Bone marrow (tissue), 2 donors: ENCODE measurements at regions not wholly inside any gene's neighbourhood (a gene's known extent, or its start where the extent isn't known, plus 50 kb on each side); places are given as distances from the start of the nearest gene placed in this dataset.
"Not testable (repeated sequence)": the region's sequence is repeated elsewhere in the genome, so short reads cannot be mapped to it uniquely, and the experiment has no call there.

Experiments used
- DNase-seq, 2 donors: peaks; one replicate each; lab custom pipeline; 2025; lab: John Stamatoyannopoulos, UW

DNA sequence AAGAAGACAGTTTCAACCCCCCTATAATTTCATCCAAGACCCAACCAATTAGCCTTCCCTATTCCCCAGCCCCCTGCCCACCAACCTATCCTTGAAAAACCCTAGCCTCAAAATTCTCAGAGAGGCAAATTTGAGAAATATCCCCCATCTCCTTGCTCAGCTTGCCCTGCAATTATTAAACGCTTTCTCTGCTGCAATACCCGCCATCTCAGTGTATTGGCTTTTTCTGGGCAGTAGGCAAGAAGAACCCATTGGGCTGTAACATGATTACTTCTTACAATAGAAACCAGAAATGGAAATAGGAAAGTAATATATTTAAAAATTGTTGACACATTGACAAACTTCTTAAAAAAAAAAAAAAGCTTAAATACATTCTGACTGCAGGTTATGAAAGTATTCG, 140.6 kb upstream of the CCDC150 start:
- DNase-seq, result no peak

DNA sequence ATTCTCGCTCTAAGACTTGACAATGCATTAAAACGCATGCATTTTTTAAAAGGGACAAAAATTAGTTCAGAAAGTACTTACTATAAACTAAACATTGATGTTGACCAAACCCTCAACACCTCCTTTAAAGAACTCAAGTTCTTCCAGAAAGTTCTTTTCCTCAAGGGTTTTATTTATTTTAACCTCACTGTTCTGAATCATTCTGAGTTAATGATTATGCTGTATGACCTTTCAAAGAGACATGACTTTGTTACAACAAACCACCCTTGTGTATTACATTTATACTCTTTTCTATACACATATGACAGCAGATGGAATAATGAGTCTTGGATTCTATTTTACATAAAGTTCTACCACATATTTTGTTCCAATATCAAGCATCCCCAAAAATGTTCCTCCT, 139.8 kb upstream of the CCDC150 start:
- DNase-seq, result no peak

DNA sequence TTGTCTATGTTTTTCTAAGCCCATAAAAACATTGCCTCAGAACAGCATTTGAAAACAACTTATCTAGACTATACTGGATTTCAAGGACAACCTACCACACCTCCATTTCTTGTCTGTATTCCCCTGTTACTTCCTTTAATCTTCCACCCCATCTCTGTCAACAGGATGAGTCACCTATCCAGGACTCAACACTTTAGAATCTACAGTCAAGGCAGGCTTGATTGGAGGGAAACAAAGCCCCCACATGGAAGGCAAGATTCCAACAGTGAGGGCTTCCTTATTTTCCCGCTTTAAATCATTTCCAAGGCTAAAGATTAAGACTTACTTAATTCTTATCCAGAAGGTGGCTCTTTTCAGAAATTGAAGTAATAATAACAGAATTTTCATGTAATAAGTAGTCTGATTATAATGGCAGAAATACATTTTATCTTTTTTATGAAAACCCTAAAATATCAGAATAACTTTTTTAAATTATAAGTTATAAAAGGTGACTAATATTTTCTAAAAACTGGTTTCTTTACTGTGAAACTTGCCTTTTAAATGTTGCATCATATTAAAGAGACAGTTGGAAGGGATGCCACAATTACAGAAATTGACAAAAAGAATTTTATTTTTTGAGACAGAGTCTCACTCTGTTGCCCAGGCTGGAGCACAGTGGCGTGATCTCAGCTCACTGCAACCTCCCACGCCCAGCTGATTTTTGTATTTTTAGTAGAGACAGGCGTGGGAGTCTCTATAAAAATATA, 138.7 kb upstream of the CCDC150 start:
- no peak for DNase-seq

DNA sequence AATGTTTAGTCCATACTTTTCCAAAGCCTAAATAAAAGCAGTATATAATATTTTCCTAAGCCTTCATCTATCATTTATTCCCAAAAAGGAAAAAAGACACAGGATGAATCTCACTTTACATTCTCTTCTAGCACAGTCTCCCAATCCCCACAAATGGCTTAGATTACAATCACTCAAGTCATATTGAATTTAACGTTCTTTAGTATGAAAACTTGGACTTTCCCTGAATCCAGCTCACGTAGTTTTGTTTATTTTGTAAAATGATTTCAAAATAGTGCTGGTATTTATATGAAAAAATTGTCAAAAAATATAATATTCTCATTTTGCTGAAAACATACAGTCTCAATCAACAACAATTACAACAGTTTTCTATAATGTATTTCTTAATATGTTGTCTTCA, 137.7 kb upstream of the CCDC150 start:
- DNase-seq, result no peak

DNA sequence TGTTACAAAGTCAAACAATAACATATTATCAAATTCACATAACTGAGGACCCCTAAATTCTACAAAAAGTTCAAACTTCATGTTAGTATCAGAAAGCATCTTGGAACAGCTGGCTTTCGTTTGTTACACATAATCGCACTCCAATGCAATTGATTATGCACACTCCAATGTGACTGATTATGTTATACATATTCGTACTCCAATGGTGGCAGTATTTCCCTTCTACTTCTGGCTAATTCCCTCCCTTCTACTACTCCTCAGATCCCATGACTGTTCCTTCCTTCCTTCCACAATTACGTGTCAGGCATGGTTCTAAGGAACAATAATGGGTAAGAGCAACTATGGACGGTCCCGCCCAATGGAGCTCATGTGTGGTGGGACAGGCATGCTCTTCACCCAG, 137.1 kb upstream of the CCDC150 start:
- DNase-seq, result no peak

DNA sequence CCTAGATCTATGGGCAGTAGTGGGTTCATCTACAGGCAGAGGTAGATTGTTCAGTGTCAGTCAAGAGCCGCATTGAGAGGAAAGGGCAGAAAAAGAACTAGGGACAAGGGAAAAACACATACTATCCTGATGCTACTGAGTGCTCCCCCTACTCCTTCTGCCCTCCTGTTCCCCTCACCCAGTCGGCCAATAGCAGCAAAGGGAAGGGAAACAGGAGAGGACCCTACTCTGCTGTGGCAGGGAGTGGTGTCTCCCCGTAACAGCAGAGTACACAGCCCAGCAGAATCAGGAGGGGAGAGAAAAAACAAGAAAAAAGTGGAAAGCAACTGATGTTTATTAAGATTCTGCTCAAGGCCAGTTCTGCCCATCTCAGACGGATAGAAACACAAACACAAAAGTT, 136.1 kb upstream of the CCDC150 start:
- no peak for DNase-seq

DNA sequence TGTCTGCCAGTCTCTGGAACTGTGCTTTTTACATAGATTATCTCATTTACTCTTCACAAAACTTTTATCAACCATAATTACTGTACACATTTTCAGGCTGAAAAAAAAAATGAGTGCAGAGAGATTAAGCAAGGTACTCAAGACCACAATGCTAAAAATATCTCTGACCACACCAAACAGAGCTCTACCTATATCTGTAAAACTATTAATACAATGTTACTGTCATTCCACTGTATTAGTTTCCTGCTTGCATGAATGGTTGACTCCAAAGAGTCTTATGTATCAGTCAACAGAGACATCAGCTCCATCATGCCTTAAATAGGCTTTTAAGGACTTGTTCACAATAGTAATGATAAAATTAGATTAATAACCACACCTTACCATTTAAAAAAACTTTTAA, 134.7 kb upstream of the CCDC150 start:
- DNase-seq, result no peak

DNA sequence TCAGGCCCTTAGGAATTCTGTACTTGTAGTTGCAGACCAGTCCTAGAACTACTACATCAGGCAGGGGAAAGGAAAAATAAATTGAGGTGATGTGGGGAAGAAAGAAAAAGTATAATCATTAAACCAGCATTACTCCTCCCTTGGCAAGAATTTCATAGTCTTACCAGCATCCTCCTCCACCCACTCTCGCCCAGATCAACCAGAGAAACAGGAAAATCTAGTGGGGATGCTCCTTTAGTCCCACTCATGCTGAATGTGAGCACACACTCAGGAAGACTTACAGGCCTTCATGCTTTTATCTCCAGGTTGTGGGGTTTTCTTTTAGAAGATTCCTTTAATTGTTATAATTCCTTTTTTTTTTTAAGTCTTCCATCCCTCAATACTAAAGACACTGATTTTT, 129.3 kb upstream of the CCDC150 start:
- DNase-seq, result no peak

DNA sequence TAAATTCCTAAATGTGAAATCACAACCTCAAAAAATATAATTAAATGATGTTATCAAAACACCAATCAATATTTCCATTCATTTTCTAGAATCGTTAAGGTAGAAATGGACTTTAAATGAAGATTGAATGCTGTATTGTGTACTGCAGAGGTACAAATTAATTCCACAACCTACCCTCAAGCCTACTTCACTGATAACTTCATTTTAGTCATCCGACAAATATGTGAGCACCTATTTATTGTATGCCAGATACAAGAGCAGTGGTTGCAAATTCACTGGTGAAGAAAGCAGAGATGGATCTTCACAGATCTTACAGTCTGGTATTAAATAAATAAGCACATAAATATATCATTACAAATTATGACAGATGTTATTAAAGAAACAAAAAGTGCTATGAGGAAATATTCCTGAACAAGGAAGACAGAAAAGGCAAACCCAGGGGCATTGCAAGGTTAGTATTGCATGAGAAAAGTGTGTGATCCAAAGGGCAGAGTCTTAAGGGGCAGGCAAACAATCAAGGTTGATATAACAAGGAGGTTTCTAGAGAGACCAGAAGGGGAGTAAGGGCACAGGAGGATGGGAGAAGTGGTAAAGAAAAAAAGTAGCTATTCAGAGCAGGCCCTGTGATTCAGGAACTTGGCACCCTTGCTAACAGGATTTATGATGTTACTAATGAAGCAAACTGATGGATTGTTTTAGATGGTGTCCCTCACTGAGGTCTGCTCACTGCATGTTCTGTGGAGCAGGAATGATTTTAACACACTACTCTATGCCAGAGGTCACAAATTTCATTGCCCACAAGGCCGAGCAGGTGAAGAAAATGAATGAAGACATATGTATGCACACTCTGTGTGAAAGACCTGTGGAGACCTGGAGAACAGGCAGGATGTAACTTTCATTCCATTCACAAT, 128.0 kb upstream of the CCDC150 start:
- DNase-seq, result no peak

DNA sequence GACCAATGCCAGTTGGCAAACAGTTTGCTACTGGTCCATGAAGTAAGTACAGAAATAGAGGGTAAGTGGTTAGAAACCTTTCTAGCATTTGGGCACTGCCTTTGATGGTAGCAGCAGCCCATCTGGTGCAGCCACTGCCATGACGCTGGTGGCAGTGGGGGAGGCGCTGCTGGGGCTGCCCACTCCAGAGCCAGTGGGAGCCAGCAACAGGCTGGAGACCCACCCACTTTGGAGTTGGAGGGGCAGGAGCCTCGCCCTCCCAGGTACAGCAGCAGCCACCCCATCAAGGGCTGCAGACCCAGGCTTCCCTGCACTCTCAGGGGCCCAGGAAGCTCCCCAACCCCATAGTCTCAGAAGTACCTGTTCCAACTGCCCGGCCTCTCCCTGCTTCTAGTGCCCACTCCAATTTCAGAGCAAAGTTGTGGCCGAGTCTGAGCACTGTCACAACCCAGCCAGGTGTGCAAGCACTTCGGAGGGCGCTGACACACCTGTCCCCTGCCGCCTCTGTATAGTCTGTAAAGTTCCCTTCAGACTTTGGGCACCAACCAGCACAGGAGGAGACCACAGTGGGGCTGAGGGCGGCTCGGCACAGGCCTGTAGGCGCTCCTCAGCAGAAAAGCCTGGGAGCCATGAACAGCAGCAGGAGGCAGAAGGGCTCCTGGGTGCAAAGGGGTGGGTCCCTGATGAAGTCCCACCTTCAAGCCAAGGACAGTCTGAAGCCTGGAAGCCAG, 125.6 kb upstream of the CCDC150 start:
- DNase-seq, result no peak

DNA sequence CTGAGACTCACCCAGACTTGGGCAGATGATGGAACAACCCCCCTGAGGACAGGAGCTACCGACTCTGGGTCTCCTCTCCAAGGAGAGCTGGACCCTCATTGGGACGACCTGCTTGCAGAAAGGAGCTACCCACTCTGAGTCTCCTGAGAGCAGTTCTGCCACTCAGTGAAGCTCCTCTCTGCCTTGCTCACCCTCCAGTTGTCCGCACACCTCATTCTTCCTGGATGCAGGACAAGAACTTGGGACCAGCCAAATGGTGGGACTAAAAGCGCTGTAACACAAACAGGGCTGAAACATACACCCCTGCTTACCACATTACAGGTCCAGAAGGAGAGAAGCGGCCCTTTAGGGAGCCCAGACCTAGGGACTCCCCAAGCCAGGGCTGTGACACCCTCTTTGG, 124.9 kb upstream of the CCDC150 start:
- no peak for DNase-seq

DNA sequence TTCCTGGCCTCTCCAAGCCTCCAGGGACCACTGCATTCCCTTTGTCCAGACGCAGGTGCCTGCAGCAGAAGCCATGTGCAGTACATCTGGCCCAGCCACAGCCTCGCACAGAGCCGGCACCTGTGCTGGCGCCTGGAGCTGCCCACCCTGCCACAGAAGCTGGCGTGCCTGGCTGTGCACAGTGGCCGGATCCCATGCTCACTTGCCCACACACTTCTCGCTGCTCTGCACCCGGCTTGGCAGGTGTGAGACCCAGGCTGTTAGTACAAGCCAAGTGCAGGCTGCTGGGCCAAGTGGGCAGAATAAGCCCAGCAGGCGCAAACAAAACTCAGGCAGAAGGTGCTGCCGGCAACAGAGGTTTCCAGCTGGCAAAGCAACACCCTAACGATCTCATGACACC, 124.5 kb upstream of the CCDC150 start:
- DNase-seq, result no peak

DNA sequence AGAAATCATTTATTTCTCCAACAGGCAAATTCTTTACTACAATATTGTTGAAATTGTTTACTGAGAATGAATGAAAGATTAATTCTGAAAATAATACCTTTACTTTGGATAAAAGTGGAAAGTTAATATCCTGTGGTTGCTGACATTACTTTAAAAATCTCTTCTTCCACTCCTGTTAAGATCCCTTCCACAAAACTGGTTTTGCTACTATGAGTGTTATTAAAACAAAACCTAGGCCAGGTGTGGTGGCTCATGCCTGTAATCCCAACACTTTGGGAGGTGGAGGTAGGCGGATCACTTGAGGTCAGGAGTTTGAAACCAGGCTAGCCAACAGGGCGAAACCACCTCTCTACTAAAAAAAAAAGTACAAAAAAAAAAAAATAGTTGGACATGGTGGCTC, 123.9 kb upstream of the CCDC150 start:
- no peak for DNase-seq

DNA sequence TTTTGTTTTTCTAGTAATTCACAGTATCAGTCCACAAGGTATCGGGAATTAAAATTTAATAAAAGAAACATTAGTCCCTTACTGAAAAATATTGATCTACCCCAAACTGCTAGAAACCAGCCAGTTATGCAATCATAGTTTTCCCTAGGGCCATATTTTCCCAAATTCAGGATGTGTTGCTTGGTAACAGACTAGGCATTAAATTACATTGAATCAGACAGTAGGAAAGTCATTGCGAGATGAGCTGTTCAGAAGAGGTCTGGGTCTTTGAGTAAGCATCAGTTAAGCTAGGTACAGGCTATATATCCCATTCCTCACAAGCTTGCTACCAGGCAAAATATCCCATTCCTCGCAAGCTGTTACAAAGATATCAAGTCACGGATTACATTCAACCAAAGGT, 123.0 kb upstream of the CCDC150 start:
- DNase-seq, result no peak

DNA sequence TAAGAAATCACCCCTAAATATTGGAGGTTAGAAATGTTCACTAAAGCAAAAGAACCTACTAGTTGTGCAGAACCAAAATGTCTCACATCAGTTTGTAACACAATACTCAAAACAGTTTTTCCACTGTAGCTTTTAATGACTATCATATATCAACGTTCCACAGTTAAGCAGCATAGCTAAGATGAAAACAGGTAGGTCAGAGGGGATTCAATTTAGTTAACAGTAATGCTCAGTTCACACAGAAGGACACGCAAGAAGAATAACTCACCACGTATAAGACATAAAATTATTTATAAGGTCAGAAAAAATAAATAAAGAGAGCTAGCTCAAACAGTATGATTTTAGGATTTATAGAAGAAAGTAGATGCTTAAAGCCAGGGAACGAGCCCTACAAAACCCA, 118.9 kb upstream of the CCDC150 start:
- no peak for DNase-seq

DNA sequence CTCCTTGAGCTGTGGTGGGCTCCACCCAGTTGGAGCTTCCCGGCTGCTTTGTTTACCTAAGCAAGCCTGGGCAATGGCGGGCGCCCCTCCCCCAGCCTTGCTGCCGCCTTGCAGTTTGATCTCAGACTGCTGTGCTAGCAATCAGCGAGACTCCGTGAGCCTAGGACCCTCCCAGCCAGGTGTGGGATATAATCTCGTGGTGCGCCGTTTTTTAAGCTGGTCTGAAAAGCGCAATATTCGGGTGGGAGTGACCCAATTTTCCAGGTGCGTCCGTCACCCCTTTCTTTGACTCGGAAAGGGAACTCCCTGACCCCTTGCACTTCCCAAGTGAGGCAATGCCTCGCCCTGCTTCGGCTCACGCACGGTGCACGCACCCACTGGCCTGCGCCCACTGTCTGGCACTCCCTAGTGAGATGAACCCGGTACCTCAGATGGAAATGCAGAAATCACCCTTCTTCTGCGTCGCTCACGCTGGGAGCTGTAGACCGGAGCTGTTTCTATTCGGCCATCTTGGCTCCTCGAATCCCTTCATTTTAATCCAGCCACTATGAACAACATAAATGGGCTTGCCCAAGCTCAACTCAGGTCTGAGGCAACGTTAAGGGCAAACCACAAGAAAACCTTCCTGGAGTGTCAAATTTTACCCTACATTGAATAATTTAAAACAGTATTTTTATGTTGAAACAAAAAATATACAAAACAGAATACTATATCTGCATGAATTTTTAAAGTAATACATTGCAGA, 112.4 kb upstream of the CCDC150 start:
- DNase-seq, result not testable (repeated sequence)

DNA sequence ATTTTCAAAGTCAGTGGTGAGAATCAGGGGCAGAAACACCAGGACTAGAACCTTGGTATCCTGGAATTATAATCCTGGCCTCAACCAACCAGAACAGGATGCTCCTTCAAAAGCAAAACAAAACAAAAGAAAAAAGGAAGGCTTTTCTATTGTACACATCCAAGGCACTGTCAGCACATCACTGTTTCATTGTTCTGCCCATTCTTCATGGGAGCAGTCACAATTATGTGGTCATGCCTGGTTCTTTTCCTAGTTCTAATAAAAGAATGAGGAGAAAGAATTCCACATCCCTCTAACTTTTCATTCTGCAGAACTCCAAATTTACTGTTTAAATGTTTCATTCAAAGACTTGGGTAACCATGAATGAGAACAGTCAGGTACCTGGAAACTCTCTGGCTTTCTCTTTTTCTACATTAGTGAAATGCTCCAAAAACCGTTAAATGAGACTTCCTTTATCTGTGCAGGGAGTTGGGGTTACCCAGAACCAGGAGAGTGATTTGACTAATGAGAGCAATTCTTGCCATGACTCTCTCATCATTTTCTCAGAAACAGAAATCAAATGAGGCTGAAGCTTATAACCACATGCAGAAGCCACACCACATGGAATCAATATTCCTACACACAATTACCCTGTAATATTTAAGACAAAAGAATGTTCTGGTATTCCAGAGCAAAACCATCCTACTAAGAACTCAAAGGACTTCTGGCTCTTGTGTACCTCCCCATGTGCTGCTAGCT, 110.9 kb upstream of the CCDC150 start:
- DNase-seq, result no peak

DNA sequence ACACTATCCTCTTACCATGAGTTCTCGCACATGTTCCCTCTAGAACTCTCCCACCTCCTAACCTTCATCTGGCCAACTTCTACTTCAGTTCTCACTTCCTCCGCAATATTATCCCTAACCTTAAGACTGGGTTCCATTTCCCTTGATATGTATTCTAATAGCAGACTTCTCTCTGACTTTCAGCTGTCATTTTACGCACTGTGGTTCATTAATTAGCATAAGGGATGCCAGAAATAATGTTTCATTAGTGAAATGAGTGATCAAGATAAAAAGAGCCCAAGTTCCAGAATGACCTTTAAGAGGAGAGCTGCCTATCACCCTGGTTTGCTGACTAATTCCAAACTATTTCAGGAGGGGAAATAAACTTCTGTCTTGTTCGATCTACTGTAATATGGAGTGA, 108.6 kb upstream of the CCDC150 start:
- no peak for DNase-seq

DNA sequence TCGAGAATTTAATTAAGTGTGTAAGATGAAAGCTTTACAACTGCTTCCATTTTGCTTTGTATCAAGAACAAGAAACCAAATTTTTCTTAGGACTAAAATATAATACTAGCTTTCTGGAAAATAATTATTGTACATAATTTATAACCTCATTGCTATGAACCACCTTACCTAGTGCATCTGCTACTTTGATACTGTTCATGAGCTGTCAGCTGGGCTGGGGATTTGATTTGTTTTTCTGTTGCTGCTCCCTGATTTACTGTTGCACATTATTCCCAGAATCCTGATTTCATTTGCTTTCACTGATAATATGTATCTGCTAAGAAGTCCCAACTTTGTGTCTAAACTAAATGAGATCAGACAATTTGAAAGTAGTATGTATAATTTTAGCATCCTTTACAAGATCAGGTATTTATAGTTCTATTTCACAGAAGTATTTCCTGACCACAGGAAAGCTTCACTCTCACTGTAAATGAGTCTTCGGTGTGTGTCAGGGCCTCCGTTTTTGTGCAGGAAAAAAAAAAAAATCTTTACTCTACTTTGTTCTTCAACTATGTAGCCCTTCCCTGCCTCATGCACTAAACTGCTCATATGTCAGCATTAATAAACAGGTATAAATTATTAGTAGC, 105.6 kb upstream of the CCDC150 start:
- no peak for DNase-seq

DNA sequence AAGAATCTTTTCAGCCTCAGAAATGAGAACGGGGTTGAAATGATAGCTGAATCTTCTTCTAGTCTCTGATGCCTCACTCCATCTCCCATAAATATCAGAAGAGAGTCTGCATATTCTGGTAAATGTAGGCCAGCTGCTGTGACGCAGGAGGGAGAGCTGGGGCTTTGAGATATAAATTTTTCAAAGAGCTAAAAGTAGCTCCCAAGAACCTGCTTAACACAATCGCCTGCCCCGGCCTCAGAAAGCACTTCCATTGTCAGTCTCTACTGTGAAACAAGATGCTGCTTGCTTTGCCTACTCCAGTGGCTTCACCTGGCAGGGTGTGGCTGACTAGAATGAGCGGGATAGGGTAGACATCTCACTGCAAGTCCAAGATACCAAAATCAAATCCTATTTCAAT, 105.0 kb upstream of the CCDC150 start:
- DNase-seq, result no peak

DNA sequence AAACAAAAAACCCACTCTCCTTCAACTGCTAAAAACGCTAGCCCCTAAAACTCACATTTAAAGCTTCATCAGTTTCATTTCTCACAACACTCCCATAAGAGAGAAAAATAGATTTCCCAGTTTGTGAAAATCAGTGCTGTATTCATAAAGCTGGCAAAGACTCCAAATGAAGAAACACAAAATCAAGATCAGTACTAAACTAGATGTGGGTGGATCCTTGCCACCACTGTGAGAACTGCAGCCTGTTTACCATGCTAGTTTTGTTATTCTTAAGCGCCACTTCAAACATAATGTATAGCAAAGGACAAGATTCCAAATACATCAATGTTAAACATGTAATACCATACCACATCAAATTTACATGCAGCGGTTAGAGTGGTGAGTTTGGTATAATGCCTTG, 104.5 kb upstream of the CCDC150 start:
- DNase-seq, result no peak
